Cardiac fibroblast (primary cell): ENCODE measurements at regions not wholly inside any gene's neighbourhood (a gene's known extent, or its start where the extent isn't known, plus 50 kb on each side); places are given as distances from the start of the nearest gene placed in this dataset.
"Not testable (repeated sequence)": the region's sequence is repeated elsewhere in the genome, so short reads cannot be mapped to it uniquely, and the experiment has no call there.

Experiments
- DNase-seq, 2 donors: peaks; one replicate each; pipeline versions ENCODE4 v3.0.0 to v3.0.0-alpha.2; 2010; ENCODE audit warnings: low read depth in 2 of 2
- H3K4me3 ChIP-seq, 2 donors: replicated peaks in 1 of 2; 1 replicate in 1 of 2; 2 replicates in 1 of 2; pipeline ENCODE4 v1.5.1; 2011; ENCODE audit warnings: low read depth in 2 of 2, low read length in 2 of 2, mild to moderate bottlenecking in 2 of 2, moderate library complexity in 1 of 2
- CTCF ChIP-seq: IDR thresholded peaks from one replicate; pipeline ENCODE4 v1.5.1; 2011; ENCODE audit warnings: low read depth, mild to moderate bottlenecking, low read length, inconsistent platforms

GRCh38 chr9:108050894-108051293 lies 561.3 kb upstream of the KLF4 start:
- no peak overlapping the region for H3K4me3 ChIP-seq
- no peak for TF ChIP-seq CTCF
- DNase-seq: peak in 1 of 2 donors; percentile 13

- TF ChIP-seq CTCF: no peak
- H3K4me3 ChIP-seq: no peak overlapping the region
- DNase-seq: peak in 1 of 2 donors; percentile 4
Measured at GRCh38 chr9:108049671-108050494, 560.3 kb upstream of the KLF4 start.

- peak; percentile 80 to 94 for DNase-seq
Measured at GRCh38 chr9:108049026-108049607, 559.5 kb upstream of the KLF4 start.

DNA sequence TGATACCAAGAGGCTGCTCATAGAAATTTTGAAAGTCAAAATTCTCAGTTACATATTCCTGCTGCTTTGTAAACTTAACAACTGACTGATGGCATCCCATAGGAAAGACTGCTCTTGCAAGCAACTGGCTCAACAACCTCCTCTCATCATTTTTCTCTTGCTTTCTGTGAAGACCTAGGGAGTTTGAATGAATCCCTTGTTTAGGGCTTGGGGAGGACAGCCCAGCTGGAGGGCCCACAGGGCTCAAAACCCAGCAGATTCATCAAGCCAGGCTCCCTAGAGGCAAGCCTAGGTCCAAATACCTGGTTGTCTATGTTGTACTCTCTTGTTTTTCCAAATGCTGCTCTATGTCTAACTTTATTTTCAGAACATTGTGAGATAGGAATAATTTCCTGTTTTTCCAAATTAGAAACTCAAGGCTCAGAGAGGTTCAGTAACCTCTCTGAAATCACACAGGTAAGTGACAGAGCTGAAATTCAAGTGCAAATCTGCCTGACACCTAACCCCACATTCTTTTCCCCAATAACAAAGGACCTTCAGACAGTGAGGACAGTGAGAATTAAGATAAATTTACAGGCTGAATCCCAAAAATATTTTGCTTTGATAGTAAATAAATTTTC lies 558.9 kb upstream of the KLF4 start:
- no peak overlapping the region for H3K4me3 ChIP-seq
- no peak for TF ChIP-seq CTCF
- no peak for DNase-seq

More at GRCh38 chr9:108049026-108049607, 559.5 kb upstream of the KLF4 start:
- H3K4me3 ChIP-seq: no peak overlapping the region
- TF ChIP-seq CTCF: no peak

DNA sequence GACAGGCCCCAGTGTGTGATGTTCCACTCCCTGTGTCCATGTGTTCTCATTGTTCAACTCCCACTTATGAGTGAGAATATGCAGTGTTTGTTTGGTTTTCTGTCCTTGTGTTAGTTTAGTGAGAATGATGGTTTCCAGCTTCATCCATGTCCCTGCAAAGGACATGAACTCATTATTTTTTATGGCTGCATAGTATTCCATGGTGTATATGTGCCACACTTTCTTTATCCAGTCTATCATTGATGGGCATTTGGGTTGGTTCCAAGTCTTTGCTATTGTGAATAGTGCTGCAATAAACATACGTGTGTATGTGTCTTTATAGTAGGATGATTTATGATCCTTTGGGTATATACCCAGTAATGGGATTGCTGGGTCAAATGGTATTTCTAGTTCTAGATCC lies 558.2 kb upstream of the KLF4 start:
- not testable (repeated sequence) for H3K4me3 ChIP-seq, DNase-seq

- DNase-seq: peak in 1 of 2 donors; percentile 16
- TF ChIP-seq CTCF: no peak
- H3K4me3 ChIP-seq: no peak overlapping the region
Measured at GRCh38 chr9:108047264-108047663, 557.7 kb upstream of the KLF4 start.

DNA sequence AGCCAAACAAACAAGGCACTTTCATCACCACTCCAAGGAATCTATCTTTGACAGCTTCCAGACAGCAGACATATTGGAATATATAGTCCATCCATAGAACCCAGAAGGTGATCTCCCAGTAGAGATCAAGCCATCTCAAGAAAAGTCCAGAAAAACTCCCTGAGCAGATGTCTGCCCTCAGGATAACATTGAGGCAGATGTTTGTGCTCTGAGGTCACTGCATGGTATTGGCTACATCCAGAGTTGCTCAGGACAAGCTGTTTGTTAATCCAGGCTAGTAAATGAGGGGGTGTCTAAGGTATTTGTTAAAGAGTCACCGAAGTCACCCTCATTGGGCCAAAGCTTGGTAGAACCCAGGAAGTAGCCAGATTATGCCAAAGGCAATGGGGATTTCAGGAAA lies 556.3 kb upstream of the KLF4 start:
- peak in 1 of 2 donors; percentile 20 for DNase-seq
- no peak for TF ChIP-seq CTCF
- no peak overlapping the region for H3K4me3 ChIP-seq
